LNCAP (cell line): ENCODE measurements at regions not wholly inside any gene's neighbourhood (a gene's known extent, or its start where the extent isn't known, plus 50 kb on each side); places are given as distances from the start of the nearest gene placed in this dataset.

Experiments used
- CTCF ChIP-seq: fragments of 450-650 bp; IDR thresholded peaks from 2 replicates; pipeline ENCODE4 v1.5.1; 2017; ENCODE audit warnings: mild to moderate bottlenecking

- no peak for TF ChIP-seq CTCF
Observed at GRCh38 chr12:132392389-132393244, 63.2 kb upstream of the GALNT9 start.

- TF ChIP-seq CTCF: no peak
Observed at GRCh38 chr12:132391326-132392041, 62.1 kb upstream of the GALNT9 start.

DNA sequence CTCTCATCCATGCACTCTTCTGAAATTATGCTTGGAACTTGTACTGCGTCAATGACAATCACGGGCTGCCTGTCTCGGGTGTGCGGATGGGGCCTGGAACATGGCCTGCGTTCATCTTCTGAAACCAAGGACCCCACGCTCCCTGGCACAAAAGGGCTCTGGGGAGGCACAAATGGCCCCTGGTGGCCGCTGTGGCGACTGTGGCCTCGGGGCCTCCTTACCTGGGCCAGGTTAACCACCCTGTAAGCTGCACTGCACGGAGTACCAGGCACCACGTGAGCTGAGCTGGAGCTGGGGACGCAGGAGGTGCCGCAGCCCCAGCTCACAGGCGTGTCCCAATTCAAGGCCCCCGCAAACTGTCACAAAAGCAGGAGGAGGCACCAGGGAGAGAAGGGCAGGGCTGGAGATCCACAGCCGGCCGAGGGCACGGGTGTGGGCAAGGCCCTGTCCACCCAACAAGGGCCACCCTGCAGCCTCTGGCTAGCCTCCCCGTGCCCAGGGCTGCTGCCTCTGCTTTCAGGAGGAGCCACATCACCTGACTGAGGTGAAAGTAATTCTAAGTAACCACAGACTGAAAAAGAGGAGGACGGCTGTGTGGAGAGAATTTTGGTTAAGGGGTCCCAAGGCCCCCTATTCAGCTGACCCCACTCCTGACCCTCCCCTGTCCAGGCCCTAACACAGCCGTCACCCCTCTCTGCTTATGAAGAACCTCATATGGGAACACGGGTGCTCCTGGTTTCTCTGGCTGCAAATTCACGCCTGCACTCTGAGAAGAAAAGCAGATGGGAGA is 61.1 kb upstream of the GALNT9 start:
- no peak for TF ChIP-seq CTCF

GRCh38 chr12:132389526-132390286 is 60.3 kb upstream of the GALNT9 start:
- no peak for TF ChIP-seq CTCF

- TF ChIP-seq CTCF: no peak
Observed at GRCh38 chr12:132389026-132389425, 59.6 kb upstream of the GALNT9 start.

DNA sequence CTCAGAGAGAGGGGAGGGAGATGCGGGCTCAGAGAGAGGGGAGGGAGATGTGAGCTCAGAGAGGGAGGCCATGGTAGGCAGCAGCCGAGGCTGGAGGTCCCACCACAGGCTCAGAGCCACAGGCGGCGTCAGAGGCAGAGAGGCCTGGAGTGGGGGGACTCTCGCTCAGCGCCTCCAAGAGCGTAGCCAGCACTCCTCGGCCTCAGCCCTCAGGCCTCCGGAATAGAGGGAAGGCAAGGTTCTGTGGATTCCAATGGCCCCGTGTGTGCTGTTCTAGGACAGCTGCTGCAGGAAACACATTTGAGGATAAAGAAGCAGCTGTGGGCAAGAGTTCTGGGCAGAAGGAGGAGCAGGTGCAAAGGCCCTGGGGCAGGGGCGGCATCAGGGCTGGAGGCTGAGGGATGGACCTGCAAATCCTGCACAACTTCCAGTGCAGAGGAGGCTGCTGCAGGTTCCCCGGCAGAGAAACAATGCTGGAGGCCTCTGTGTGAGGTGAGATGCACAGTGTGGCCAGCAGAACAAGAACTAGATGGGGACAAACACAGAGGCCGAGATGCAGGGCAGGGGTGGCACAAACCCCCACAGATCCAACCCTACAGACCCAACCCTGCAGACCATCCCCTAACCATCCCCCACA is 59.1 kb upstream of the GALNT9 start:
- TF ChIP-seq CTCF: no peak
